ENCODE measurements at regions not wholly inside any gene's neighbourhood (a gene's known extent, or its start where the extent isn't known, plus 50 kb on each side); places are given as distances from the start of the nearest gene placed in this dataset.

- TF ChIP-seq CTCF (IDR thresholded peaks at IDR 0.05) (no peak), POLR2A (IDR thresholded peaks at IDR 0.05) (no peak)
Observed at GRCh38 chr17:77332034-77332971, 191.5 kb downstream of the SEC14L1 start.

Data from upper lobe of left lung (tissue), 4 donors.